HG02571 (cell line): ENCODE measurements at regions not wholly inside any gene's neighbourhood (a gene's known extent, or its start where the extent isn't known, plus 50 kb on each side); places are given as distances from the start of the nearest gene placed in this dataset.

Source experiments
- ATAC-seq: cut with Tn5 transposase; IDR thresholded peaks from one replicate; pipeline ENCODE4 v1.9.1; 2021; ENCODE audit warnings: mild to moderate bottlenecking, moderate library complexity; ENCODE audit not compliant: unreplicated experiment

DNA sequence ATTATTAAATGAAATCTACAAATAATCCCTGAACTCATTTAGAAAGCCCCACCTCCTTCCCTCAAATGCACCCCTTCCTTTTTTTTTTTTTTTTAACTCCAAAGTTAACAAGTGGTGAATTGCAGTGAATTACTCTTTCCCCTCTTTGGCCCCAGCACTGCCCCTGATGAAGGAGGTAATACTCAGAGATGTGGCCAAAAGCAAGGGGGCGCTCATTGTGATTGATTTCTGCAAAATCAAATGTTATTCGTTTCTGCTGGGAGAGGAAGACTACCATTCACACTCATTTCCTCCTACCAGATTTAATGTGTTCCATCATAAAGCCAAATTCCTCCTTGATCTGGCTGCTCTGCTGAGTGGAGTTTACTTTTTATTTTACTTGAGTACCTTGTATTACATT, 259.4 kb downstream of the GPD2 start:
- ATAC-seq: no peak

DNA sequence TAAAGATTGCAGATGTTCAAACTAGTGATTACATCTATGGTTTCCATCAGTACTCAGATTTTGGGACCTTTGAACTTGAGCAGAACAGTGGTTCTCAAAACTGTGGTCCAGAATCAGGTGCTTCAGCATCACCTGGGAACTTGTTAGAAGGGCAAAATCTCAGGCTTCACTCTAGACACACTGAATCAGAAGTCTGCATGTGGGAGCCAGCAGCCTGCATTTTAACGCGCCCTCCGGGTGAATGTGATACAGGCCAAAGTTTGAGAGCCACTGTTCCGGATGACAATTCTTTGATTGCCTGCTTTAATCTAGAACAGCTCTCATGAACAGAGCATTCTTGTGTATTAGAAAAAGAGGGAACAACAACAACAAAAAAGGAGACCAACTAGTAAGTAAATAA, 261.7 kb downstream of the GPD2 start:
- no peak for ATAC-seq

DNA sequence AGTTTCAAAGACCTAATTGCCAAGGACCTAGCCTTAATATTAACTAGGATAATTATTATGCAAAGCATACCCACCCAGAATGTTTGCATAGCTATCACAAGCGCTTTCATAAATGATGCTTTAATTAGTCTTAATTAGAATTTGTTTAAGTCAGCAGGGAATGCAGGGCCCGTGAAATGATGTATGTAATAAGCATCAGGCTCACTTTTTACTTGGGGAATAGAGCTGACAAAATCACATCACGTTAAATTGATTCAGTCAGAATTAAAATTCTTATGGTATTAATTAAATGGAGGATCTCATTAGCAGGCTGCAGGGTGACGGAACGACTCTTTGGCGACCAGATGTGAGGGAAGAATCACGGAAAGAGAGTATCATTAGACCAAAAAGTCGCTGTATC, 264.5 kb downstream of the GPD2 start:
- no peak for ATAC-seq

DNA sequence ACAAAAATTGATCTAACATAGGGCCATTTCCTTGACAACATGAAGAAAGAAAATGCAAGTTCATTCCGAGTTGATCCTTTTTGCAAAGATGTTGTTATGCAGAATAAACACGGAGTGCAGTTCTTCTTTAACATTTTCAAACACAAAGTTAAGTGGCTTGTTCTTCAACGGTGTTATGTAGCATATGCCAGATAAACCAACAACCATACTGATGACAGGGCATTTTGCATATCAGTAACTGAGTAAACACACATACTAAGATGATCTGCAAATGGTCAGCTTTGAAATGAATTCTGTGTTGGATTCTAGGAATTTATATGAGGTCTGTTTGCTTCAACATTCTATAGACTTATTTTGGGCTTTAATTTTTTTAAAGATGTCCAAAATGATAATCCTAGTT, 266.4 kb downstream of the GPD2 start:
- no peak for ATAC-seq

DNA sequence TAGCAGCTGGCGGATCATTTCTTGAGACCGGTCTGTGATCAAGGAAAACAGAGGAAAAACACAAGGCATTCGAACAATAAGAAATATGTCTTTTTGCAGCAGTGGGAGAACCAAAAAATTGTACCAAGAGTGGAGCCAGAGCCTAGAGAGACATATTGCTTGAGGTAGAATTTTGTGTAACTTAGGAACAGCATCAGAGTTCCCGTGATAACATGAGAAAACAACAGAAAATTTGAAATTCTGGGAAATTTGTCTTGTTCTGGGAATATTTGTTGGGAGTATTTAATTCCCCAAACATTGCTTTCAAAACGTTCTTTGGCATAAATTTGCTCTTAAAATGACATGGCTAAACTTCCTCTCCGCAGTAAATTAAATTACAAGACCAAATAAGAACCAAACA, 267.5 kb downstream of the GPD2 start:
- no peak for ATAC-seq

DNA sequence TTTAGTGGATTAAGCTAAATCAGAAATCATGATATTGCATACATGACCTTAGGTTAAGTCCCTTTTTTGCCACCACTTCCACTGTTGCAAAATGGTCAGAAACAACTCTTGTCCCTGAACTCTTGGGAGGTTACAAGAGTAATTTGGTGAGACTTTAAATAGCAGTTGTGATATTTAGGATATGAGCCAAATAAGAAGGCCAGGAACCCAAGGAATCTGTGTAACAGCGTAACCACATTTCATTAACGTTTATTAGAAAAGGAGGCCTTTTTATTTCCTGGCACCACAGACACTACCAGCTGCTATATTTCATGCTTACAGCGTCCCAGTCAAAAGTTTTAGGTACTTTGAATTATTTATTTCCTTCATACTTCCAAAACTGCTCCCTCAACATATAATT, 268.0 kb downstream of the GPD2 start:
- ATAC-seq: no peak

DNA sequence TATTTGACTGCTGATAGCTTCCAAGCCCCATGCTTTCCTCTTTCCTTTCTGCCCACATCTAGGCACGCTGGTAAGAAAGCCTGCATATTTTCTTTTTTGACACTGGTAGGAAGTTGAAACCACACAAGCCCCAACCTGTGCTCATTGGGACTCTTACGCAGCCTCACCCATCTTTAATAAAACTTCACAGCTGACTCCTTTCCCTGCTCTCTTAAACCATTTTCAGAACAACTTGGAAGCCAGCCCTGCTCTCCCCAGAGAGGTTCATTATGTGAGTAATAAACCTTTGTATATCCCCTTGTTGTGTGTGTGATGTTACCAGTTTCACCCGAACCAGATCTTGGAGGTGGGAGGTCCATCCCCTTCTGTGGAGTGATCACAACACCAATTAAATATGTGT, 268.4 kb downstream of the GPD2 start:
- no peak for ATAC-seq

DNA sequence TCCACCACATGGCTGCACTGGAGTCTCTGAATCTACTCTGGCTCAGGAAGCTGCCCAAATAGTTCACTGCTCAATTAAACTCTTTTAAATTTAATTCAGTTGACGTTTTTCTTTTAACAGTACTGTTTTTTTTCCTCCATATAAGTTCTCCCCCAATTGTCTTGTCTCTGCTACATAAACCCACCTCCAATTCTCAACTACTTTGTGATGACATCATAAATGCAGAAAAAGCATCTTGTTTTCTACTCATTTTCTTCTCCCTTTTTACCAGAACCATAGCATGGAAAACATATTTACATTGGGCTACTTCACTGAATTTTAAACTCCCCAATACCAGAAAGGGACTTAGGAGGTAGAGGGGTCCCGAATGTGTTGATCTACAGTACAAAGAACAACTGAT, 270.4 kb downstream of the GPD2 start:
- no peak for ATAC-seq

DNA sequence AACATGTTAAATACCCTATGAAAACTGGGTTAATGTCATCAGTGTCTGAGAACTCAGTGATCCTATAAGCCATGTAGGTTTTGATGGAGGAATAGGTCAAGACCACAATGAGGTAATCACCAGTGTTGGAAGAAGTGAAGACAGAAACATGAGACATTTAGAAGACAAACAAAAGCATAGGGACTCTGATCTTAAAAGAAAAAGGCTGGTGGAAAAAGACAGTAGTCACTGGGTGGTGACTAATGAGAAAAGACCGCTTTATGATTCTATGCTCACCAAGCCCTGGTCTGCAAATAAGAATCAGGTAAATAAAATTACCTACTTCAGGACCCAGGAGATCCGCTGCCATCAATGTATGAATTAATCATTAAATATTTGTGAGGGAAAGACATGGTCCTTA, 271.9 kb downstream of the GPD2 start:
- no peak for ATAC-seq

DNA sequence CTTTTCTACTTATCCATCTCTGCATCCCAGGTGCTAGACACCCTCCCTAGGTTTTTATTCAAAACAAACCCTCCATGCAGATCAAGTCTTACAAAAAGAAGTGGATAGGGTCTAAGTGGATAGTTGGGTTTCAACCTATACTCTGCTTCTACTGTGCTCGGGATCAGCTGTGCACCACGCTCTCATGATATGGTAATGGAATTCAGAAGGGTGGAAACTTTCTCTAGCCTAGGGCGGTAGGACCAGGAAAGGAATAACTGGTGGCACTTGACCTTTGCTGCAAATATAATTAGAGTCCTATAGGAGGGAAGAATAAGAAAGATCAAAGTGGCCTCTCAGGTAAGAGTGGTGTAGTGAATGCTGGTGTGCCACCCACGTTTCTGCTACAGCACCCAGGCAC, 272.9 kb downstream of the GPD2 start:
- no peak for ATAC-seq

DNA sequence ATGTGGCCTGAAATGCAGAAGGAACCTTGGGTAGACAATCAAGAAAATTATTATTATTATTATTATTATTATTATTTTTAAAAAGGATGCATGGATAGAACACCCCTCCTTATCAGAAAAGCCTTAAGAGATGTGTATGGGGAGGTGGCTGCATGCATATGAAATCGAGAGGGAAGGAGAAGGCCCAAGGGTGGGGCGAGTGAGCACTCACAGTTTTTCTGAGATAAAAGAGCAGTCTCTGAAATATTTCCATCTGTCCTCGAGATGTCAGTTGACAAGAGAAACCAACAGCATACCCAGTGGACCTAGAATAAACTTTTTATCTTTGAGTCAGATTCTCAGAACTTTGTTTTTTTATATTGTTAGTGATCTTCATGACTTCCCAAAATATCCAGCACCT, 282.9 kb downstream of the GPD2 start:
- no peak for ATAC-seq

DNA sequence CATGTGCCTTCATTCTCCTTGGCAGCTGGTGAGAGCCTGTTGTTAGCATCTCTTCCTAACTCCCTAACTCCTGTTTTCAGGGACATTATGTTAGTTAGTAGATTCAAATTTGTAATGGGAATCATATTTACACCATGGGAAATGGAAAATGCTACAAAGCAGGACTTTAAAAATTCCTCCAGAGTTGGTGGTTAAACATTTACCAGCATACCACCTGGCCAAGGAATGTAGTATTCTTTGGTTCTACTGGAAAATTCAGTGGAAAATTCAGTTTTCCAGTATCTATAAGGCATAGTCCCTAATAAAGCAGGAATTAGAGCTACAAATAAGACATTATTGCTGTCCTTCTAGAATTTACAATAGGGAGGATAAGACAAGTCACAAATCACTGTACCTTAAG, 291.7 kb downstream of the GPD2 start:
- no peak for ATAC-seq

DNA sequence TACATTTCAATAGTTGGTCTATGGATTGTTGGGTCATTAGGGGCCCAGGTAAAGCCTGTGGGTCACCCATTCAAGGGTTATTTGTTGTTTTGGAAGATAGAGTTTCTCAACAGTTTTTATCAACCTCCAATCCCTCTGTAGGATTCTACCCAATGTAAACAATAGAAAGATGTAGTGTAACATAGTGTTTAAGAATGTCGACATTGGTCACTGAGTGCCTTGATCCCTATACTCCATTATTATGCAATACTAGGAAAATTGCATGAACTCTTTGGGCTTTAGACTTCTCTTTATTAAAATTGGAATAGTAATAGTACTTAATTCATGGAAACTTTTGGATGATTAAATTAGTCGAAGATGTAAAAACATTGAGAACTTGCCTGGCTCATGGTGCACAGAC, 292.1 kb downstream of the GPD2 start:
- no peak for ATAC-seq

DNA sequence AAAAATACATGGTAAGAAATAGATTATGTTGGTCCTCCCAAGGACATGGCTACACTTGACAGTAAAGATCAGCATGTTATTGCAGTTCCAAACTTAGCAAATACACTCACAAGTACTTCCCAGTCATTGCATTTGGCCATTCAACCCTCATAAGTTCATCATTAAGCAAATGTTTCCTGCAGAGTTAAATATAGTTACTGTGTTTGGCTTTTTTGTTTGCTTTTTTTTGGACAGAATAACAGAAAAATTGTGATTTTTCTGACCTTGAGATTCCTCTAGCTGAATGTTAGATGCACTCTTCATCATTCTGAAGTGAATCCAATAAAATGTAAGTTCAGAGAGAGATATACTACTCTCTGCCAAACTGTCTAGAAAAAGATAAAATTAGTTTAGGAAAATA, 295.3 kb downstream of the GPD2 start:
- no peak for ATAC-seq

DNA sequence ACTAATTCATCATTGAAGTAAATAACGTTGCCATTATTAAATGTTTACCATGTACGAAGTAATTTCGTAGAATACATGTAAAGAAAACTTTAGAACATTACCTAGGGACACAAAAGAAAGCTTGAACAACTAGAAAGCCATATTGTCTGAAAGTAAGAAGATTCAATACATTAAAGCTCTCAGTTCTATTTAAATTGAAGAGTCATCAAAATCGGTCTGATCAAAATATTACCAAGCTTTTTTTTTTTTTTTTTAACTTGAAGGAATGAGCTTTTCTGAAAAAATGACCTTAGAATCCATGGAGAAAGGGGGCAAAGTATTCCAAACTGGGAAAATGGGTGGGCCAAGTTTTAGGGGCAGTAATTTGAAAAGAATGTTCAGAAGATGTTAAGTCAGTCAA, 300.8 kb downstream of the GPD2 start:
- no peak for ATAC-seq

DNA sequence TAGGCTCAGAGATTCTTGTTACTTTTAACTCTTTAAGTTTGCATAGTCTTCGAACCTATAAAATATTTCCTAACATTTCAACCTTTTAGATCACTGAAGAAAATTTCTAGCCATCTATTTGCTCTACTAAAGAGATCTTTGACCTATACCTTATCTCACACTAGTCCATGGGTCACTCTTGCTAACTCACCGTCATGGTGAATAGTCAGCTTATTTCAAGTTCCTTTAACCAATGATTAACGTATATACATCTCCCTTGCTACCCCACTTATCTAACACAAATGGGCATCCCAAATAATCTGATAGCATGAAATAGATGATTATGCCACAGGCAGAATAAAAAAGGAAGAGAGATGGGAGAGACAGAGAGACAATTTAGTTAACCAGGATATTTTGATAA, 303.1 kb downstream of the GPD2 start:
- ATAC-seq: no peak

DNA sequence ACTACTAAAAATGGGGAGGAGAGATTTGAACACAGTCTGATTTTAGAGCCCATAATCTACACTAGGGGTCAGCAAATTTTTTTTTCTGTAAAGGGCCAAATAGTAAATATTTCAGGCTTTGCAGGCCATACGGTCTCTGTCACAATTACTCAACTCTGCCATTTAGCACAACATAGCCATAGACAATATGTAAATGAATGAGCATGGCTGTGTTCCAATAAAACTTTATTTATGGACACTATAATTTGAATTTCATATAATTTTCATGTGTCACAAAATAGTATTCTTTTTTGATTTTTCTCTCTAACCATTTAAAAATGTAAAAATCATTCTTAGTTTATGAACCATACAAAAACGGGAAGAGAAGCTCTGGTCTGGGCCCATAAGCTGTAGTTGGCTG, 309.4 kb downstream of the GPD2 start:
- no peak for ATAC-seq

DNA sequence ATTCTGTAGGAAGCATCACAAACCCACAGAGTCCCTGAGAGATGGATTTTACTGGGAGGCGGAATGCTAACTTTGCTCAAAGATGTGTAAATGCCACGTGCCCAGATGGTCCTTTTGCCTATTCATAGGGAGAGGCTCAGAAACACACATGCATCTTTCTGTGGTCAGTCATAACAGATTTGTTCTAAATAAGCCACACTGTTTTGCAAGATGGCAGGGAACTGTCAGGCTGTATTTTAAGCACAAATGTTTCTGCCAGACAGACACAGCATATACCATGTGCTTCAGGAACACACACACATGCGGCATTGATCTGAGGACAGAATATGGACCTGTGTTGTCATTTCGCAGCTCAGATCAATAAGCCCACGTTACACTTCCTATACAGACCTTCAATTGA, 312.0 kb downstream of the GPD2 start:
- no peak for ATAC-seq

DNA sequence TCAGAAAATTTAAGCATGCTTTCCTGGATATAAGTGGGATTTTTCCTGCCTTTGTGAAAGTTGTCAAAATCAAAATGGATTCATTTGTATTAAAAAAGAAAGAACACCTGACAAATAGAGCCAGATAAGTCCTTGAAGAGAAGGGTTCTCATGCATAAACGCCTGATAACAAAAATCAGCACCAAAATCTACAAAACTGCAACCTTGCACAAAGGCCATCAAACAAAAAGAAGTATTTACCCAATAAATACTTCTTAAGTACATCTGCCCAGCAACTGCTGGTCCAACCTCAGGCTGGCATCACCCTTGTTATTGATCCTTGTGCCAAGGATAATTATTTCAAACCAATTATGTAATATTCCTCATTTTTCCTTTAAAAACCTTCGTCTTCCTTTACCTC, 315.9 kb downstream of the GPD2 start:
- ATAC-seq: no peak

DNA sequence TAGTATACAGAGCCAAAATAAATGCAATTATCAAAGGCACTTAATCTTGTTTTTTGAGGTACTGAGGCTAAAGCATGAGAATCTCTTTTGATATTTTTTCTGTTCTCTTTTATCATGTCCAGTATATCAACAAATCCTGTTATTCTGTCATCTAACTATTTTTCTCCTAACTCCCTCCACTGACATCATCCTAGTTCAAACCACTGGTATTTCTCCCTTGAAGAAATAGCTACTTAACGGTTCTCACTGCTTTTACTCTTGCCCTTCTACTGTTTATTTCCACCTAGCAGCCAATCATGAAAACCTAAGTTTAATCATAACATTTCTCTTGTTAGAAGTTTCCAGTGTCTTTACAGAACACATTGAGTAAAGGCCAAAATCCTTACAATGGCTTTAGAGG, 317.6 kb downstream of the GPD2 start:
- no peak for ATAC-seq

DNA sequence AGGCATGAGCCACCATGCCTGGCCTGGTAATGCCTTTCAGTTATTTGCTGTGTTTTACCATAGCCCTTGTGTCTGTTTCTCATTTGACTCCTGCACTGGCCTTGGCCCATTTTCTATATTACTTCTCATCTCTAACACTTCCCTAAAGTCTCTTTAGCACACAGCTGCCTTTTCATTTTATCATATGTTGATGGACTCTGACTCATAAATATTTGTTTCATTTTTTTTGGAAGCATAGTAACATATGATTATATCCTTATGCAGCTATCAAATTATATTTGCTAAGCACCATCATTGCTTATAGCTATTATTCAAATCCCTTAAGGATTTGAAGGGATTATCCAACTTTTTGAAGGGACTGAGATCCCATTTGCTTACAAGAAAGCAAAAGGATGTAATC, 320.3 kb downstream of the GPD2 start:
- no peak for ATAC-seq

DNA sequence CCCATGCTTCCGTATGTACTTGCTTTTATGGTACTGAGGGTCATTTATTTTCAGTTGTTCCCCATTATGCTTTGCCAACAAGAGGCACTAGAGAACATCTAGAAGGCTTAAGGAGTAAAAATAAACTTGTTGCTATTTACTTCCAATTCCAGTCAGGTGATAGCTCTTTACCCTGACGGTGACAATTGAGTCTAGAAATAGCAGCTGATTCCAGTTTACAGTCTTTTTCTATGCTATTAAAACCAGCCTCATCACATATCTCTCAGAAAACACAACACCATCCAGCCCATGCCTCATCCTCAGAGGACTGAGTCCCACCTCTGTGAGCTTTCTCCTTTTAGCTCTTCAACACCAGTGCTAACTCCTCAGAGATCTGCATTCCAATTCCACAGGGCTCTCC, 327.0 kb downstream of the GPD2 start:
- no peak for ATAC-seq

DNA sequence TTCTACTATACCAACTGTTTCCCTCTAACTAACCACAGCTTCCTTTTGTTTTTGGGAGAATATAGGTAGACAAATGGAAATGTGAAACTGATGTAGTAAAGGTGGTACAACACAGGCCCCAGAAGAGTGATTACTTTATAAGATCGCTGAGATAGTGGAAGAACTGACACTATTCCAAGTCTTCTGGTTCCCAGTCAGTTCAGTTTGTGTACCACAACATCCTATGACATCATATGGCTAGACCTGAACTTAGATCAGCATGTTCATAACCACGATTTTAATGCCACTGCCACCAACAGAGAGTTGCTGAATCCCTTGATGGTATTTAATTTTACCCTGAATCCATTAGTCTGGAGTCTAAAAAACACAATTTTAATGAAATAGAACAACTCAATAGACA, 328.9 kb downstream of the GPD2 start:
- ATAC-seq: no peak

DNA sequence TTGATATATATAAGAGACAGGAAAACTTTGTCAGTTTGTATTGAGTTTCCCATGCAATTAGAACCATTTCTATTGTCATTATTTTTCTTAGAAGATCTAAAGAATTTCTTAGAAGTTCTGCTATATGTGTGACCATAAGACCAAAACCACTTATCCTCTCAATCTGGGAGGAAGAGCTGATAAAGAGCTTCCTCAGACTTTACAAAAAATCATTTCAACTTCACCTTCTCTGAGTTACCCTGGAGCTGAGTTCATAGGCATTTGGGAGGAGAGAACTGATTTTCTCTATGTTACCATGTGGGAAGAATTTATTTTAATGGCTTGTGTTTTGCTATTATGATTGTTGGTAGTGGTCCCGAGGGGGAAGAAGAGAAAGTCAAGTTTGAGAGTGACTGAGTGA, 329.3 kb downstream of the GPD2 start:
- no peak for ATAC-seq
